ENCODE measurements at regions not wholly inside any gene's neighbourhood (a gene's known extent, or its start where the extent isn't known, plus 50 kb on each side); places are given as distances from the start of the nearest gene placed in this dataset.

GRCh38 chr6:839201-839600 is 146.3 kb upstream of the EXOC2 start (continued):
- TF ChIP-seq, protein P1, sequence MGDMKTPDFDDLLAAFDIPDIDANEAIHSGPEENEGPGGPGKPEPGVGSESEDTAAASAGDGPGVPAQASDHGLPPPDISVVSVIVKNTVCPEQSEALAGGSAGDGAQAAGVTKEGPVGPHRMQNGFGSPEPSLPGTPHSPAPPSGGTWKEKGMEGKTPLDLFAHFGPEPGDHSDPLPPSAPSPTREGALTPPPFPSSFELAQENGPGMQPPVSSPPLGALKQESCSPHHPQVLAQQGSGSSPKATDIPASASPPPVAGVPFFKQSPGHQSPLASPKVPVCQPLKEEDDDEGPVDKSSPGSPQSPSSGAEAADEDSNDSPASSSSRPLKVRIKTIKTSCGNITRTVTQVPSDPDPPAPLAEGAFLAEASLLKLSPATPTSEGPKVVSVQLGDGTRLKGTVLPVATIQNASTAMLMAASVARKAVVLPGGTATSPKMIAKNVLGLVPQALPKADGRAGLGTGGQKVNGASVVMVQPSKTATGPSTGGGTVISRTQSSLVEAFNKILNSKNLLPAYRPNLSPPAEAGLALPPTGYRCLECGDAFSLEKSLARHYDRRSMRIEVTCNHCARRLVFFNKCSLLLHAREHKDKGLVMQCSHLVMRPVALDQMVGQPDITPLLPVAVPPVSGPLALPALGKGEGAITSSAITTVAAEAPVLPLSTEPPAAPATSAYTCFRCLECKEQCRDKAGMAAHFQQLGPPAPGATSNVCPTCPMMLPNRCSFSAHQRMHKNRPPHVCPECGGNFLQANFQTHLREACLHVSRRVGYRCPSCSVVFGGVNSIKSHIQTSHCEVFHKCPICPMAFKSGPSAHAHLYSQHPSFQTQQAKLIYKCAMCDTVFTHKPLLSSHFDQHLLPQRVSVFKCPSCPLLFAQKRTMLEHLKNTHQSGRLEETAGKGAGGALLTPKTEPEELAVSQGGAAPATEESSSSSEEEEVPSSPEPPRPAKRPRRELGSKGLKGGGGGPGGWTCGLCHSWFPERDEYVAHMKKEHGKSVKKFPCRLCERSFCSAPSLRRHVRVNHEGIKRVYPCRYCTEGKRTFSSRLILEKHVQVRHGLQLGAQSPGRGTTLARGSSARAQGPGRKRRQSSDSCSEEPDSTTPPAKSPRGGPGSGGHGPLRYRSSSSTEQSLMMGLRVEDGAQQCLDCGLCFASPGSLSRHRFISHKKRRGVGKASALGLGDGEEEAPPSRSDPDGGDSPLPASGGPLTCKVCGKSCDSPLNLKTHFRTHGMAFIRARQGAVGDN (IDR thresholded peaks at IDR 0.05), result no peak

GRCh38 chr6:837380-837779 is 144.4 kb upstream of the EXOC2 start:
- no peaks in the 10 kb centered on the region for H3K79me2 ChIP-seq (ENCODE audit: control insufficient read depth, insufficient read depth, low read length)
- H3K4me1 ChIP-seq (ENCODE audit: control insufficient read depth, insufficient read depth, low read length), result no peaks in the 10 kb centered on the region
- H4K20me1 ChIP-seq (ENCODE audit: control insufficient read depth, insufficient read depth), result no peaks in the 10 kb centered on the region
- no peak overlapping the region for H3K27ac ChIP-seq (ENCODE audit: control insufficient read depth, insufficient read depth)
- no peak overlapping the region for H3K4me3 ChIP-seq
- H3K4me2 ChIP-seq (ENCODE audit: control insufficient read depth, insufficient read depth), result no peak overlapping the region
- SMC1A ChIA-PET (ENCODE audit: uncharacterized antibody, unreplicated experiment), result no interaction called here
- 10% methylated on average over 4 of the region's 4 CpGs for whole genome bisulfite sequencing (ENCODE audit: insufficient coverage, insufficient replicate concordance, low lambda C conversion rate, missing lambda C conversion rate)
- no peak for TF ChIP-seq DPF2 (IDR thresholded peaks at IDR 0.05)
- no peak for TF ChIP-seq KDM1A (IDR thresholded peaks at IDR 0.05; ENCODE audit: borderline replicate concordance)
- no peak for TF ChIP-seq CHD4 (IDR thresholded peaks at IDR 0.05)
- TF ChIP-seq HCFC1 (IDR thresholded peaks at IDR 0.05; ENCODE audit: low read length), result no peak
- TF ChIP-seq, protein P2, sequence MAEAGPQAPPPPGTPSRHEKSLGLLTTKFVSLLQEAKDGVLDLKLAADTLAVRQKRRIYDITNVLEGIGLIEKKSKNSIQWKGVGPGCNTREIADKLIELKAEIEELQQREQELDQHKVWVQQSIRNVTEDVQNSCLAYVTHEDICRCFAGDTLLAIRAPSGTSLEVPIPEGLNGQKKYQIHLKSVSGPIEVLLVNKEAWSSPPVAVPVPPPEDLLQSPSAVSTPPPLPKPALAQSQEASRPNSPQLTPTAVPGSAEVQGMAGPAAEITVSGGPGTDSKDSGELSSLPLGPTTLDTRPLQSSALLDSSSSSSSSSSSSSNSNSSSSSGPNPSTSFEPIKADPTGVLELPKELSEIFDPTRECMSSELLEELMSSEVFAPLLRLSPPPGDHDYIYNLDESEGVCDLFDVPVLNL (IDR thresholded peaks at IDR 0.05; ENCODE audit: low read depth, low read length), result no peak
- TF ChIP-seq POU2F2 (IDR thresholded peaks at IDR 0.05; ENCODE audit: borderline replicate concordance, low read depth, low read length), result no peak
- no peak for TF ChIP-seq PAX8 (IDR thresholded peaks at IDR 0.05)
- POLR2A ChIA-PET, result no interaction called here
- no peak for FAIRE-seq
- no peak for DNase-seq (ENCODE audit: low read depth, low spot score)
- no TSS peak for BruUV-seq (replicated peaks)
- H3K27me3 ChIP-seq (replicated peaks in 1 of 2; ENCODE audit: control insufficient read depth in 2 of 2, insufficient read depth in 2 of 2, low read length in 1 of 2), result 0 out of 4 replicates have a peak, but pooled peaks cover 0 to 2% of the 10 kb centered on the region in 2 experiments
- CTCF ChIA-PET, result no interaction called here
- no peak overlapping the region for H3K9ac ChIP-seq (ENCODE audit: control insufficient read depth, insufficient read depth, low read length)
- no peaks in the 10 kb centered on the region for H3K36me3 ChIP-seq (ENCODE audit: control insufficient read depth in 2 of 2, insufficient read depth in 2 of 2, low read length in 1 of 2)
- RAD21 ChIA-PET (ENCODE audit: unreplicated experiment), result no interaction called here
- in situ Hi-C loops (cut with MboI), result no loop called here
- no peak overlapping the region for H2AFZ ChIP-seq (ENCODE audit: control insufficient read depth, low read depth, low read length)
- H3K9me3 ChIP-seq (replicated peaks; ENCODE audit: control insufficient read depth, insufficient read depth, low read length), result no peaks in the 10 kb centered on the region; the same call in none of the 3 replicates
- no peak for ATAC-seq
- intact Hi-C loops (cut with micrococcal nuclease; ENCODE audit: unreplicated experiment), result no loop called here

Measured in GM12878 (cell line).